ENCODE measurements at regions not wholly inside any gene's neighbourhood (a gene's known extent, or its start where the extent isn't known, plus 50 kb on each side); places are given as distances from the start of the nearest gene placed in this dataset.

DNA sequence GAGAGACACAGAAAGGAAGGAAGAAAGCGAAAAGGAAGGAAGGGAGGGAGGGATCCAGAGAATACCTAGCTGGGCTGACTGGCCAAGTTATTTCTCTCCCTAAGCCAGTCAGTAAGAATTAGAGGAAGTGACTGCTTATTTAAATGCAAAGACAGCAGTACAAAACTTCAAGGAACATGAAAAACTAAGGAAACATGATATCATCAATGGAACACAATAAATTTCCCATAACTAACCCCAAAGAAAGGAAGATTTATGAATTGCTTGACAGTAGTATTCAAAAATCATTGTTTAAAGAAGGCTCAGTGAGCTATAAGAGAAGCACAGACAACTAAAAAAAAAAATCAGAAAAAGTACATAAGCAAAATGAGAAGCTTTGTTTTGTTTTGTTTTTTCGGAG, 252.3 kb upstream of the SASH1 start:
- TF ChIP-seq EZH2 (IDR thresholded peaks at IDR 0.05; ENCODE audit: borderline replicate concordance, low read length) = no peak
- TF ChIP-seq, protein P1, sequence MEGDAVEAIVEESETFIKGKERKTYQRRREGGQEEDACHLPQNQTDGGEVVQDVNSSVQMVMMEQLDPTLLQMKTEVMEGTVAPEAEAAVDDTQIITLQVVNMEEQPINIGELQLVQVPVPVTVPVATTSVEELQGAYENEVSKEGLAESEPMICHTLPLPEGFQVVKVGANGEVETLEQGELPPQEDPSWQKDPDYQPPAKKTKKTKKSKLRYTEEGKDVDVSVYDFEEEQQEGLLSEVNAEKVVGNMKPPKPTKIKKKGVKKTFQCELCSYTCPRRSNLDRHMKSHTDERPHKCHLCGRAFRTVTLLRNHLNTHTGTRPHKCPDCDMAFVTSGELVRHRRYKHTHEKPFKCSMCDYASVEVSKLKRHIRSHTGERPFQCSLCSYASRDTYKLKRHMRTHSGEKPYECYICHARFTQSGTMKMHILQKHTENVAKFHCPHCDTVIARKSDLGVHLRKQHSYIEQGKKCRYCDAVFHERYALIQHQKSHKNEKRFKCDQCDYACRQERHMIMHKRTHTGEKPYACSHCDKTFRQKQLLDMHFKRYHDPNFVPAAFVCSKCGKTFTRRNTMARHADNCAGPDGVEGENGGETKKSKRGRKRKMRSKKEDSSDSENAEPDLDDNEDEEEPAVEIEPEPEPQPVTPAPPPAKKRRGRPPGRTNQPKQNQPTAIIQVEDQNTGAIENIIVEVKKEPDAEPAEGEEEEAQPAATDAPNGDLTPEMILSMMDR (IDR thresholded peaks at IDR 0.05; ENCODE audit: low read length) = no peak
- Histone ChIP-seq H3K4me1 (ENCODE audit: insufficient read depth, low read length, severe bottlenecking) (no peaks in the 10 kb centered on the region), H3K4me2 (ENCODE audit: low read length) (no peak overlapping the region), H3K79me2 (ENCODE audit: insufficient read depth, low read length) (no peaks in the 10 kb centered on the region), H3K4me3 (ENCODE audit: low read depth, low read length, poor library complexity, severe bottlenecking) (no peak overlapping the region), H3K9ac (ENCODE audit: low read length) (no peak overlapping the region), H4K20me1 (ENCODE audit: insufficient read depth, low read length) (no peaks in the 10 kb centered on the region), H3K27me3 (ENCODE audit: insufficient read depth, low read length) (no peaks in the 10 kb centered on the region), H2AFZ (ENCODE audit: low read length) (no peak overlapping the region), H3K36me3 (ENCODE audit: insufficient read depth, low read length) (no peaks in the 10 kb centered on the region), H3K9me2 (ENCODE audit: low read depth, low read length) (no peaks in the 10 kb centered on the region), H3K27ac (ENCODE audit: low read depth, low read length, poor library complexity, severe bottlenecking) (no peak overlapping the region), H3F3A (ENCODE audit: insufficient read depth, low read length) (no peaks in the 10 kb centered on the region), H3K9me3 (ENCODE audit: low read length) (no peaks in the 10 kb centered on the region)

DNA sequence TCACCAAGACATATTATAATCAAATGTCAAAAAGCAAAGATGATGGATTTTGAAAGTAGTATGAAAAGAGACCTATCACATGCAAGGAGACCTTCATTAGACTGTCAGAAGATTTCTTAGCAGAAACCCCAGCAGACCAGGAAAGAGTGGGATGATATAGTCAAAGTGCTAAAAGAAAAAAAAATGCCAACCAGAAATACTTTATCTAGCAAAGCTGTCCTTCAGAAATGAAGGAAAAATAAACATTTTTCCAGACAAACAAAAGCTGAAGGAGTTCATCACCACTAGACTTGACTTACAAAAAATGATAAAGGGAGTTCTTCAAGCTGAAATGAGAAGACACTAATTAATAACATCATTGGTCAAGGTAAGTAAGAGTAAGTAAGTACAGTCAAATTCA, 251.2 kb upstream of the SASH1 start:
- TF ChIP-seq EZH2 (IDR thresholded peaks at IDR 0.05; ENCODE audit: borderline replicate concordance, low read length) = no peak
- TF ChIP-seq, protein P1 (IDR thresholded peaks at IDR 0.05; ENCODE audit: low read length) = no peak
- Histone ChIP-seq H3K9ac (ENCODE audit: low read length) (no peak overlapping the region), H4K20me1 (ENCODE audit: insufficient read depth, low read length) (no peaks in the 10 kb centered on the region), H3K9me3 (ENCODE audit: low read length) (no peaks in the 10 kb centered on the region), H3K79me2 (ENCODE audit: insufficient read depth, low read length) (no peaks in the 10 kb centered on the region), H2AFZ (ENCODE audit: low read length) (no peak overlapping the region), H3K4me2 (ENCODE audit: low read length) (no peak overlapping the region), H3K4me3 (ENCODE audit: low read depth, low read length, poor library complexity, severe bottlenecking) (no peak overlapping the region), H3K9me2 (ENCODE audit: low read depth, low read length) (no peaks in the 10 kb centered on the region), H3K36me3 (ENCODE audit: insufficient read depth, low read length) (no peaks in the 10 kb centered on the region), H3K27me3 (ENCODE audit: insufficient read depth, low read length) (no peaks in the 10 kb centered on the region), H3K4me1 (ENCODE audit: insufficient read depth, low read length, severe bottlenecking) (no peaks in the 10 kb centered on the region), H3F3A (ENCODE audit: insufficient read depth, low read length) (no peaks in the 10 kb centered on the region), H3K27ac (ENCODE audit: low read depth, low read length, poor library complexity, severe bottlenecking) (no peak overlapping the region)

DNA sequence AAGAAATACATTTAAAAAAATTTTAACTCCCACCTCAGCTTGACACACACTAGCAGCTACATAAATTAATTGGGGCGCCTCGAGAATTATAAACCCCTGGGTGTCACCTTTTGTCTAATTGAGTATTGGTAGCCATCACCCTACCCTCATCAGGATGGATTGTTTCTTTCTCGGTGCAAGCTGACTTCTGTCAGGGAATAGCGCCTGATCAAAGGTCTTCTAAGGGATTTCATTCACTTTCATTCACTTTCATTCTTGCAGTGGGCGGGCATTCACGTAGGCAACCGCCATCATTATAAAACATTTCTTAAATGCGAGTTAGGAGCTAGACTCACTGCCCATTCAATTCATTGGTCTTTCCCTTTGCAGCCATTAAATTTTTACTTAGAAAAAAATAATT, 239.2 kb upstream of the SASH1 start:
- Histone ChIP-seq H3K27ac (ENCODE audit: low read depth, low read length, poor library complexity, severe bottlenecking) (no peak overlapping the region), H3K36me3 (ENCODE audit: insufficient read depth, low read length) (no peaks in the 10 kb centered on the region), H3K9ac (ENCODE audit: low read length) (no peak overlapping the region), H3K4me3 (ENCODE audit: low read depth, low read length, poor library complexity, severe bottlenecking) (no peak overlapping the region), H3K4me1 (ENCODE audit: insufficient read depth, low read length, severe bottlenecking) (no peaks in the 10 kb centered on the region), H3F3A (ENCODE audit: insufficient read depth, low read length) (no peaks in the 10 kb centered on the region), H3K4me2 (ENCODE audit: low read length) (no peak overlapping the region), H3K9me3 (ENCODE audit: low read length) (no peaks in the 10 kb centered on the region), H4K20me1 (ENCODE audit: insufficient read depth, low read length) (no peaks in the 10 kb centered on the region), H3K79me2 (ENCODE audit: insufficient read depth, low read length) (no peaks in the 10 kb centered on the region), H3K9me2 (ENCODE audit: low read depth, low read length) (no peaks in the 10 kb centered on the region), H3K27me3 (ENCODE audit: insufficient read depth, low read length) (no peaks in the 10 kb centered on the region), H2AFZ (ENCODE audit: low read length) (no peak overlapping the region)
- TF ChIP-seq, protein P1 (IDR thresholded peaks at IDR 0.05; ENCODE audit: low read length) = no peak
- TF ChIP-seq EZH2 (IDR thresholded peaks at IDR 0.05; ENCODE audit: borderline replicate concordance, low read length) = no peak

All from OCI-LY1 (cell line).